H1 (cell line): ENCODE measurements at regions not wholly inside any gene's neighbourhood (a gene's known extent, or its start where the extent isn't known, plus 50 kb on each side); places are given as distances from the start of the nearest gene placed in this dataset.

ENCODE experiments used
- CTCF ChIA-PET: fragments of 300-600 bp; sonication (Branson Sonifier 250); formaldehyde crosslinking; loops from one replicate; lab custom pipeline; 2021; ENCODE audit not compliant: partially characterized antibody; lab: Charles Lee
- POLR2A ChIA-PET: fragments of 300-600 bp; sonication (Branson Sonifier 250); formaldehyde crosslinking; loops from one replicate; lab custom pipeline; 2021; ENCODE audit warnings: inconsistent platforms; ENCODE audit not compliant: partially characterized antibody; lab: Charles Lee
- DNase-seq, 2 experiments: peaks; one replicate each; pipeline versions ENCODE4 v3.0.0 to v3.0.0-alpha.2; 2010 to 2022; ENCODE audit warnings: low spot score in 2 of 2, low read depth in 1 of 2, mixed read lengths in 1 of 2
- FAIRE-seq: peaks from 2 replicates; lab custom pipeline; 2011; peaks lifted over from hg19 to GRCh38; lab: Jason Lieb, UNC
- H2AFZ ChIP-seq: 2 replicates; pipeline ENCODE4 v1.8.1; 2012; ENCODE audit warnings: low read length, inconsistent platforms
- H2AK5ac ChIP-seq: 2 replicates; pipeline ENCODE4 v1.6.1; 2013; ENCODE audit warnings: low read depth, low read length
- H2BK120ac ChIP-seq: replicated peaks from 2 replicates; pipeline ENCODE3; 2013; ENCODE audit warnings: low read depth, low read length, inconsistent platforms
- H2BK12ac ChIP-seq: 2 replicates; pipeline ENCODE4 v1.6.1; 2013; ENCODE audit warnings: low read depth, low read length
- H2BK15ac ChIP-seq: 2 replicates; pipeline ENCODE4 v1.6.1; 2013; ENCODE audit warnings: low read length
- H2BK20ac ChIP-seq: 2 replicates; pipeline ENCODE4 v1.6.1; 2013; ENCODE audit warnings: low read length
- H2BK5ac ChIP-seq: 2 replicates; pipeline ENCODE4 v1.6.1; 2013; ENCODE audit warnings: low read depth, low read length
- H3K14ac ChIP-seq: 2 replicates; pipeline ENCODE4 v1.6.1; 2013; ENCODE audit warnings: inconsistent platforms; ENCODE audit not compliant: insufficient read length
- H3K18ac ChIP-seq: 2 replicates; pipeline ENCODE4 v1.6.1; 2013; ENCODE audit warnings: low read length; ENCODE audit errors: extremely low read depth
- H3K23ac ChIP-seq: 2 replicates; pipeline ENCODE4 v1.6.1; 2013; ENCODE audit warnings: inconsistent platforms; ENCODE audit not compliant: insufficient read length
- H3K23me2 ChIP-seq: 2 replicates; pipeline ENCODE4 v1.6.1; 2013; ENCODE audit warnings: low read depth, low read length
- H3K27ac ChIP-seq: 2 replicates; pipeline ENCODE4 v1.6.1; 2011; ENCODE audit warnings: low read depth, low read length, inconsistent platforms
- H3K27me3 ChIP-seq, 4 experiments: replicated peaks in 1 of 4; 1 replicate in 1 of 4; 2 replicates in 3 of 4; pipeline versions ENCODE4 v1.6.1 to v1.8.1; 2011 to 2013; ENCODE audit warnings: low read length in 3 of 4, mild to moderate bottlenecking in 3 of 4, inconsistent platforms in 2 of 4, mixed read lengths in 2 of 4, moderate library complexity in 1 of 4; ENCODE audit not compliant: control insufficient read depth in 3 of 4, insufficient read depth in 3 of 4; ENCODE audit errors: extremely low read depth in 1 of 4
- H3K36me3 ChIP-seq, 4 experiments: 2 replicates each; pipeline versions ENCODE4 v1.6.1 to v1.8.1; 2011 to 2013; ENCODE audit warnings: mild to moderate bottlenecking in 4 of 4, low read length in 3 of 4, moderate library complexity in 2 of 4, control low read depth in 1 of 4, inconsistent platforms in 1 of 4; ENCODE audit not compliant: insufficient read depth in 4 of 4, control insufficient read depth in 2 of 4
- H3K4ac ChIP-seq: replicated peaks from 2 replicates; pipeline ENCODE3; 2013; ENCODE audit warnings: low read length, low read depth, mixed read lengths, inconsistent platforms; ENCODE audit not compliant: insufficient read length
- H3K4me1 ChIP-seq, 4 experiments: replicated peaks in 1 of 4; 1 replicate in 1 of 4; 2 replicates in 3 of 4; pipeline versions ENCODE4 v1.6.1 to v1.8.1; 2011 to 2013; ENCODE audit warnings: low read length in 3 of 4, inconsistent platforms in 2 of 4, mixed read lengths in 1 of 4; ENCODE audit not compliant: insufficient read depth in 4 of 4, control insufficient read depth in 3 of 4
- H3K4me2 ChIP-seq, 2 experiments: 2 replicates each; pipeline versions ENCODE4 v1.6.1 to v1.8.1; 2011 to 2013; ENCODE audit warnings: low read depth in 2 of 2, low read length in 2 of 2, control low read depth in 1 of 2, inconsistent platforms in 1 of 2, mild to moderate bottlenecking in 1 of 2; ENCODE audit not compliant: insufficient read depth in 1 of 2
- H3K4me3 ChIP-seq, 4 experiments: fragments of 200-600, 300-600 bp in 1 of 4; sonication (generic), shearing (Covaris generic), sonication (Bioruptor Twin) in 1 of 4; 2 replicates each; pipeline versions ENCODE4 v1.5.1 to v1.8.1; 2011 to 2016; ENCODE audit warnings: low read length in 4 of 4, low read depth in 3 of 4, control low read depth in 2 of 4, inconsistent platforms in 2 of 4, mild to moderate bottlenecking in 2 of 4, mixed read lengths in 1 of 4, moderate library complexity in 1 of 4; ENCODE audit not compliant: insufficient read depth in 2 of 4; ENCODE audit errors: extremely low read depth in 1 of 4
- H3K56ac ChIP-seq: replicated peaks from 2 replicates; pipeline ENCODE3; 2013; ENCODE audit warnings: low read depth, mild to moderate bottlenecking, mixed read lengths, low read length, inconsistent platforms; ENCODE audit not compliant: insufficient read length
- H3K79me1 ChIP-seq: 2 replicates; pipeline ENCODE4 v1.6.1; 2013; ENCODE audit warnings: low read depth, low read length, control low read depth
- H3K79me2 ChIP-seq, 2 experiments: 2 replicates each; pipeline versions ENCODE4 v1.6.1 to v1.8.1; 2012 to 2013; ENCODE audit warnings: low read length in 2 of 2, mild to moderate bottlenecking in 2 of 2, inconsistent platforms in 1 of 2; ENCODE audit not compliant: insufficient read depth in 2 of 2, control insufficient read depth in 1 of 2
- H3K9ac ChIP-seq, 4 experiments: replicated peaks in 1 of 4; 1 replicate in 1 of 4; 2 replicates in 3 of 4; pipeline versions ENCODE4 v1.6.1 to v1.8.1; 2011 to 2013; ENCODE audit warnings: low read depth in 3 of 4, low read length in 3 of 4, control low read depth in 2 of 4, mild to moderate bottlenecking in 2 of 4, moderate library complexity in 2 of 4, inconsistent platforms in 1 of 4; ENCODE audit errors: extremely low read depth in 1 of 4
- H3K9me3 ChIP-seq, 2 experiments: 2 replicates each; pipeline versions ENCODE4 v1.6.1 to v1.8.1; 2012 to 2013; ENCODE audit warnings: mild to moderate bottlenecking in 2 of 2, moderate library complexity in 2 of 2, control low read depth in 1 of 2, inconsistent platforms in 1 of 2, low read depth in 1 of 2, low read length in 1 of 2, mixed read lengths in 1 of 2; ENCODE audit not compliant: insufficient read depth in 2 of 2
- H4K20me1 ChIP-seq, 2 experiments: replicated peaks in 1 of 2; 2 replicates each; pipeline versions ENCODE3 to v1.8.1; 2011 to 2013; ENCODE audit warnings: inconsistent platforms in 2 of 2, low read length in 2 of 2, mild to moderate bottlenecking in 1 of 2; ENCODE audit not compliant: insufficient read depth in 2 of 2, control insufficient read depth in 1 of 2
- H4K5ac ChIP-seq: 2 replicates; pipeline ENCODE4 v1.6.1; 2013; ENCODE audit warnings: low read length, low read depth, mixed read lengths, inconsistent platforms; ENCODE audit not compliant: insufficient read length
- H4K8ac ChIP-seq: 2 replicates; pipeline ENCODE4 v1.8.0; 2013; ENCODE audit warnings: mild to moderate bottlenecking, moderate library complexity, low read length, inconsistent platforms; ENCODE audit not compliant: insufficient read depth; ENCODE audit errors: extremely low read depth
- H4K91ac ChIP-seq: replicated peaks from 2 replicates; pipeline ENCODE3; 2013; ENCODE audit warnings: low read length, mixed read lengths, inconsistent platforms; ENCODE audit not compliant: insufficient read length
- ATF3 ChIP-seq: IDR thresholded peaks from 2 replicates; pipeline ENCODE4 v1.6.1; 2011; ENCODE audit warnings: low read depth, mild to moderate bottlenecking, low read length; ENCODE audit not compliant: insufficient read depth
- BCL11A ChIP-seq, 2 experiments: IDR thresholded peaks; one replicate each; pipeline ENCODE4 v1.6.1; 2011; ENCODE audit warnings: low read depth in 2 of 2, low read length in 2 of 2, mild to moderate bottlenecking in 2 of 2
- CHD1 ChIP-seq: IDR thresholded peaks from 2 replicates; pipeline ENCODE4 v1.6.1; 2012; ENCODE audit warnings: low read depth, low read length, improper control_type of control experiment
- CHD2 ChIP-seq: IDR thresholded peaks from 2 replicates; pipeline ENCODE4 v1.6.1; 2012; ENCODE audit warnings: low read length, improper control_type of control experiment
- CREB1 ChIP-seq: IDR thresholded peaks from 2 replicates; pipeline ENCODE4 v1.6.1; 2012; ENCODE audit warnings: inconsistent platforms
- GTF2F1 ChIP-seq: IDR thresholded peaks from 2 replicates; pipeline ENCODE4 v1.6.1; 2012; ENCODE audit warnings: low read depth, low read length, improper control_type of control experiment, borderline replicate concordance
- JUN ChIP-seq: IDR thresholded peaks from 2 replicates; pipeline ENCODE4 v1.6.1; 2011; ENCODE audit warnings: low read depth, mild to moderate bottlenecking, improper control_type of control experiment, low read length
- KDM4A ChIP-seq: IDR thresholded peaks from one replicate; pipeline ENCODE4 v1.7.1; 2012; ENCODE audit warnings: low read depth, mild to moderate bottlenecking, moderate library complexity, low read length, inconsistent platforms; ENCODE audit not compliant: severe bottlenecking
- MAX ChIP-seq: IDR thresholded peaks from 2 replicates; pipeline ENCODE4 v1.6.1; 2012; ENCODE audit warnings: inconsistent platforms
- NANOG ChIP-seq: IDR thresholded peaks from 2 replicates; pipeline ENCODE4 v1.6.1; 2011; ENCODE audit warnings: low read length, low read depth, mild to moderate bottlenecking, inconsistent platforms; ENCODE audit not compliant: insufficient read depth, poor library complexity, severe bottlenecking
- POLR2AphosphoS5 ChIP-seq: IDR thresholded peaks from 2 replicates; pipeline ENCODE4 v1.6.1; 2011; ENCODE audit warnings: low read depth, low read length
- USF2 ChIP-seq: IDR thresholded peaks from 2 replicates; pipeline ENCODE4 v1.6.1; 2011; ENCODE audit warnings: low read length, improper control_type of control experiment
- YY1 ChIP-seq: IDR thresholded peaks from 2 replicates; pipeline ENCODE4 v1.6.1; 2011; ENCODE audit warnings: low read depth, mild to moderate bottlenecking, low read length
- WGBS, 2 experiments: shearing (Covaris generic) in 1 of 2; methylation state at CpG; one replicate each; pipeline versions ENCODE4 v1.1.6 to v1.1.7; 2013 to 2015; ENCODE audit warnings: low lambda C conversion rate in 2 of 2, mixed read lengths in 2 of 2, inconsistent platforms in 1 of 2, low coverage in 1 of 2, missing lambda C conversion rate in 1 of 2; ENCODE audit not compliant: insufficient replicate concordance in 2 of 2, insufficient coverage in 1 of 2, insufficient read length in 1 of 2; ENCODE audit errors: extremely low coverage in 1 of 2, missing lambda C conversion rate in 1 of 2; 5-methylcytosine and 5-hydroxymethylcytosine counted together

GRCh38 chr16:80274576-80275191 lies 266.1 kb upstream of the DYNLRB2 start:
- Histone ChIP-seq H3K79me1 (no peaks in the 10 kb centered on the region), H4K91ac (no peak overlapping the region), H2BK12ac (no peak overlapping the region), H2BK15ac (no peak overlapping the region), H4K20me1 (peaks cover 0 to 1% of the 10 kb centered on the region in 2 experiments), H4K8ac (no peak overlapping the region), H2AFZ (no peak overlapping the region), H3K36me3 (no peaks in the 10 kb centered on the region), H3K56ac (no peak overlapping the region), H3K4me1 (no peaks in the 10 kb centered on the region), H3K27me3 (no peaks in the 10 kb centered on the region), H3K18ac (no peak overlapping the region), H2BK120ac (no peak overlapping the region), H3K23ac (no peak overlapping the region), H4K5ac (no peak overlapping the region), H3K23me2 (no peaks in the 10 kb centered on the region), H3K9ac (no peak overlapping the region), H3K4me3 (no peak overlapping the region), H2BK20ac (no peak overlapping the region), H2BK5ac (no peak overlapping the region), H3K4me2 (no peak overlapping the region), H3K27ac (no peak overlapping the region), H3K14ac (no peak overlapping the region), H3K4ac (no peak overlapping the region), H2AK5ac (no peak overlapping the region), H3K79me2 (no peaks in the 10 kb centered on the region), H3K9me3 (no peaks in the 10 kb centered on the region)
- ChIA-PET POLR2A (no interaction called here), CTCF (interaction anchor here (0.6 to 1.4 kb wide), 2 partner anchors 8 to 249 kb away, joined by 3 to 4 read pairs; no protein-coding TSS in a partner anchor)
- DNase-seq (no peak), FAIRE-seq (no peak)
- WGBS, 2 experiments = 90% methylated on average over 4 of the region's 4 CpGs; no CpG with 5 or more reads in 1 of the 2 experiments
- no peak for TF ChIP-seq BCL11A (IDR thresholded peaks at IDR 0.05; ENCODE audit: low read depth in 2 of 2, low read length in 2 of 2)
- TF ChIP-seq YY1 = no peak
- no peak for TF ChIP-seq MAX
- no peak for TF ChIP-seq NANOG
- TF ChIP-seq USF2 = no peak
- TF ChIP-seq ATF3 = no peak
- no peak for TF ChIP-seq CREB1
- TF ChIP-seq POLR2AphosphoS5 = no peak
- TF ChIP-seq GTF2F1 = no peak
- no peak for TF ChIP-seq CHD2
- no peak for TF ChIP-seq JUN
- no peak for TF ChIP-seq KDM4A
- no peak for TF ChIP-seq CHD1
